Mesenchymal stem cell (in vitro differentiated cells and primary cell): ENCODE measurements at regions not wholly inside any gene's neighbourhood (a gene's known extent, or its start where the extent isn't known, plus 50 kb on each side); places are given as distances from the start of the nearest gene placed in this dataset.

Source experiments
- DNase-seq: peaks from one replicate; pipeline ENCODE4 v3.0.0-alpha.2; 2013
- H2AFZ ChIP-seq: one replicate; pipeline ENCODE4 v1.6.1; 2013; ENCODE audit warnings: low read depth, mild to moderate bottlenecking, control low read depth, inconsistent platforms, low read length, moderate library complexity
- H2AK5ac ChIP-seq: 2 replicates; pipeline ENCODE4 v1.6.1; 2013; ENCODE audit warnings: low read length, moderate library complexity, mild to moderate bottlenecking, inconsistent platforms; ENCODE audit not compliant: severe bottlenecking
- H2BK120ac ChIP-seq: one replicate; pipeline ENCODE4 v1.6.1; 2013; ENCODE audit warnings: low read depth, mild to moderate bottlenecking, inconsistent platforms, low read length, moderate library complexity
- H2BK12ac ChIP-seq, 2 experiments: one replicate each; pipeline ENCODE4 v1.6.1; 2013; ENCODE audit warnings: inconsistent platforms in 2 of 2, low read length in 2 of 2, mild to moderate bottlenecking in 2 of 2, moderate library complexity in 2 of 2, control low read depth in 1 of 2
- H2BK15ac ChIP-seq: one replicate; pipeline ENCODE4 v1.6.1; 2013; ENCODE audit warnings: mild to moderate bottlenecking, low read depth, inconsistent platforms; ENCODE audit not compliant: poor library complexity, severe bottlenecking
- H2BK5ac ChIP-seq: 2 replicates; pipeline ENCODE4 v1.6.1; 2013; ENCODE audit warnings: low read depth, mild to moderate bottlenecking, low read length, control low read depth, inconsistent platforms; ENCODE audit not compliant: poor library complexity, severe bottlenecking
- H3K14ac ChIP-seq, 2 experiments: one replicate each; pipeline ENCODE4 v1.6.1; 2013; ENCODE audit warnings: inconsistent platforms in 2 of 2, low read length in 2 of 2, control low read depth in 1 of 2, mild to moderate bottlenecking in 1 of 2, moderate library complexity in 1 of 2
- H3K18ac ChIP-seq, 2 experiments: one replicate each; pipeline ENCODE4 v1.6.1; 2013; ENCODE audit warnings: inconsistent platforms in 2 of 2, low read length in 2 of 2, control low read depth in 1 of 2, low read depth in 1 of 2, mild to moderate bottlenecking in 1 of 2
- H3K23ac ChIP-seq, 2 experiments: one replicate each; pipeline ENCODE4 v1.6.1; 2013; ENCODE audit warnings: inconsistent platforms in 2 of 2, low read length in 2 of 2, mild to moderate bottlenecking in 2 of 2, moderate library complexity in 2 of 2, control low read depth in 1 of 2
- H3K27ac ChIP-seq: 2 replicates; pipeline ENCODE4 v1.5.1; 2013; ENCODE audit warnings: mild to moderate bottlenecking, moderate library complexity, low read length, control low read depth, inconsistent platforms; ENCODE audit not compliant: poor library complexity, severe bottlenecking
- H3K27me3 ChIP-seq, 2 experiments: 2 replicates each; pipeline versions ENCODE4 v1.6.1 to v1.7.0; 2013; ENCODE audit warnings: low read length in 2 of 2, mild to moderate bottlenecking in 2 of 2, moderate library complexity in 2 of 2, control low read depth in 1 of 2, inconsistent platforms in 1 of 2; ENCODE audit not compliant: control insufficient read depth in 1 of 2, insufficient read depth in 1 of 2
- H3K36me3 ChIP-seq, 2 experiments: 2 replicates each; pipeline versions ENCODE4 v1.6.1 to v1.7.0; 2013; ENCODE audit warnings: low read length in 2 of 2, control low read depth in 1 of 2, inconsistent platforms in 1 of 2, low read depth in 1 of 2, mild to moderate bottlenecking in 1 of 2; ENCODE audit not compliant: insufficient read depth in 2 of 2, control insufficient read depth in 1 of 2
- H3K4ac ChIP-seq, 2 experiments: one replicate each; pipeline ENCODE4 v1.6.1; 2013; ENCODE audit warnings: inconsistent platforms in 2 of 2, low read length in 2 of 2, mild to moderate bottlenecking in 2 of 2, moderate library complexity in 2 of 2, control low read depth in 1 of 2, low read depth in 1 of 2
- H3K4me1 ChIP-seq: 2 replicates; pipeline ENCODE4 v1.6.1; 2013; ENCODE audit warnings: low read depth, low read length, control low read depth; ENCODE audit not compliant: control insufficient read depth, insufficient read depth
- H3K4me2 ChIP-seq: 2 replicates; pipeline ENCODE4 v1.6.1; 2013; ENCODE audit warnings: low read length, mild to moderate bottlenecking, inconsistent platforms; ENCODE audit not compliant: poor library complexity, severe bottlenecking
- H3K4me3 ChIP-seq, 2 experiments: 2 replicates each; pipeline versions ENCODE4 v1.5.1 to v1.7.0; 2013; ENCODE audit warnings: low read length in 2 of 2, mild to moderate bottlenecking in 2 of 2, control low read depth in 1 of 2, low read depth in 1 of 2; ENCODE audit not compliant: insufficient read depth in 1 of 2
- H3K79me1 ChIP-seq: replicated peaks from 2 replicates; pipeline ENCODE4 v1.6.1; 2013; ENCODE audit warnings: mild to moderate bottlenecking, control low read depth, low read length, inconsistent platforms; ENCODE audit not compliant: poor library complexity, severe bottlenecking
- H3K9ac ChIP-seq: 2 replicates; pipeline ENCODE4 v1.7.0; 2013; ENCODE audit warnings: mild to moderate bottlenecking, low read length, moderate library complexity
- H3K9me3 ChIP-seq: 2 replicates; pipeline ENCODE4 v1.7.0; 2013; ENCODE audit warnings: mild to moderate bottlenecking, low read length; ENCODE audit not compliant: control insufficient read depth
- H4K8ac ChIP-seq: one replicate; pipeline ENCODE4 v1.6.1; 2013; ENCODE audit warnings: inconsistent platforms, mild to moderate bottlenecking, low read length, moderate library complexity
- H4K91ac ChIP-seq: one replicate; pipeline ENCODE4 v1.6.1; 2013; ENCODE audit warnings: mild to moderate bottlenecking, low read length, inconsistent platforms
- WGBS: methylation state at CpG from one replicate; pipeline ENCODE4 v1.1.7; 2013; ENCODE audit warnings: mixed read lengths; 5-methylcytosine and 5-hydroxymethylcytosine counted together

DNA sequence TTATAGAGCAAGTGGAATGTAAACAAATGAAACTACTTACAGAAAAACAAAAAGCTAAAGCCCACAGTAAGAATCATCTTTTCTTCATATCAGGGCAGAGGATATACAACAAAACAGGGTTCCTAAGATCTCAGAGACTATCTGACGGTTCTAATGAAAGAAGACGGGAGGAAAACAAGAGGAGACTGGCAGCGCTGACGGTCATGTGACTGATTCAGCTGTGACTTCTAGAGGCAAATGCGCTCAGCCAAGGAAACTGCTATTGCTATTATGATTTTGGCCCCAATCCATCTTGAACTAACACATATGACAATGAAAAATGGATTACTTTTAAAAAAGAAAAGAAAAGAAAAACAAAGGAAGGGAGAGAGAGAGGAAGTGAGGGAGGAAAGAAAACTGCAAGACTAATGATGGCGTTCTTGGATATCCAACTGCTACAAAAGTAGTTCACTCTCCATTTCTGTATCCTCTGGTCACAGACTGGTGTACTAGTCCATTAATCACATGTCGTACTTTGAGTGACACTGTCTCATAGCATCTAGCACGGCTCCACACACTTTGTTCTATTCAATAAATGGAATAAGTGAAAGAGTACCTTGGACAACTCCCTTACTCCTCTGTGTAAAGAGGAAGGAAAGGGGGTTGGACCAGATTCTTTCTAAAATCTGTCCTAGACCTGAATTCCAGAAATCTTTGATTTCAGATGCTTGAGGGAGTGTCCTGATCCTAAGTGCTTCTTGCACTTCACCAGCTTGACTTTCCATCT, 119.3 kb downstream of the DAD1 start:
- no peak overlapping the region for H2BK15ac ChIP-seq
- H3K27ac ChIP-seq, result no peak overlapping the region
- peak overlapping the region in 1 of 2 experiments; percentile 14 for H3K18ac ChIP-seq
- peak overlapping the region in 1 of 2 experiments; percentile 9 for H3K4ac ChIP-seq
- H4K8ac ChIP-seq, result no peak overlapping the region
- H3K9ac ChIP-seq, result no peak overlapping the region
- no peaks in the 10 kb centered on the region for H3K36me3 ChIP-seq
- WGBS, result 84% methylated on average over 7 of the region's 8 CpGs
- H2BK5ac ChIP-seq, result no peak overlapping the region
- H3K23ac ChIP-seq, result no peak overlapping the region
- no peaks in the 10 kb centered on the region for H3K79me1 ChIP-seq
- no peak for DNase-seq
- peaks cover 0 to 29% of the 10 kb centered on the region in 2 experiments for H3K27me3 ChIP-seq
- H3K4me3 ChIP-seq, result no peak overlapping the region
- no peak overlapping the region for H3K4me2 ChIP-seq
- no peaks in the 10 kb centered on the region for H3K9me3 ChIP-seq
- no peak overlapping the region for H2AFZ ChIP-seq
- H3K4me1 ChIP-seq, result peaks cover 7% of the 10 kb centered on the region
- H2BK120ac ChIP-seq, result no peak overlapping the region
- no peak overlapping the region for H3K14ac ChIP-seq
- no peak overlapping the region for H2AK5ac ChIP-seq
- H2BK12ac ChIP-seq, result no peak overlapping the region
- H4K91ac ChIP-seq, result no peak overlapping the region

DNA sequence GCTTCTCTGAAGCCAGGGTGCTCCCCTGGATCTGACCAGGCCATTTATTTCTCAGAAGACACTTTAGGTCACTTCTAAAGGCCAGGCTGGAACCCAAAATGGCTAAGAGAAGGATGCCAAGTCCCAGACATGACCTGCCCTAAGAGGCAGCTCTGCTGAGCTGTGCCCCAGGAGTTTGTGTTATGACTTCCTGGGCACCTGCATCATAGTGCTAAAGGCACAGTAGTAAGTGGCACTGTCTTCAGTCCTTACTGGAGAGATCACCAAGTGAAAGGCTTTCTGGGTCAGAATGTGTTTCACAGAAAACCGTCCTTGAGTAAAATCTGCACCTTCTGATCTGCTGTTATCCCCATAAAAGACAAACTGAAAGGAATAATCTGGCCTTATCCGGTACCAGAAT, 120.2 kb downstream of the DAD1 start:
- Histone ChIP-seq H3K18ac (no peak overlapping the region), H3K4me2 (no peak overlapping the region), H3K14ac (no peak overlapping the region), H2BK120ac (no peak overlapping the region), H3K79me1 (no peaks in the 10 kb centered on the region), H2BK12ac (no peak overlapping the region), H3K36me3 (no peaks in the 10 kb centered on the region), H2AFZ (no peak overlapping the region), H3K4ac (no peak overlapping the region), H3K23ac (no peak overlapping the region), H3K4me3 (no peak overlapping the region), H3K9me3 (no peaks in the 10 kb centered on the region), H2AK5ac (no peak overlapping the region), H3K27me3 (peaks cover 0 to 29% of the 10 kb centered on the region in 2 experiments), H4K91ac (no peak overlapping the region), H3K9ac (no peak overlapping the region), H4K8ac (no peak overlapping the region), H2BK5ac (no peak overlapping the region), H3K4me1 (peaks cover 8% of the 10 kb centered on the region), H3K27ac (no peak overlapping the region), H2BK15ac (peak overlapping the region; percentile 2)
- DNase-seq, result no peak
- WGBS, result 97% methylated on average over 2 of the region's 2 CpGs

DNA sequence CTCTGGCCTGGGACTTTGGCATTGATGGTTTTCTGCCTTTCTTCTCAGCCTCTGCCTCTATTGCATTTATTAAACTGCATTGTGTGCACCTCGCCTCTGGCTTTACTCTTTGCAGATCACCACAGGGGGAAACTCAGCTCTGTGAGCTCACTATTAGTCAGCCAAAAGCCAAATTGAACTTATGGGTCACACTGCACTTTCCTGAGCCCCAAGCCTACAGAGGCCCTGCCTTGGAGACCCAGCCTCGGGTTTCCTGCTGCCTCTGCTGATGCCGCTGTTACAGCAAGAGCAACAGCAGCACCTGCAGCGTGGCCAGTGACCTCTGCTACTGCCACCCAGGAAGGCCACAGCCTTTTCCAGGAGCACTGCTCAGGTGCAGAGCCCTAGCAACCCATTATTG, 122.5 kb downstream of the DAD1 start:
- Histone ChIP-seq H3K4ac (peak overlapping the region in 1 of 2 experiments; percentile 37), H2BK120ac (no peak overlapping the region), H3K27me3 (peaks cover 0 to 17% of the 10 kb centered on the region in 2 experiments), H3K4me3 (peak overlapping the region in 1 of 2 experiments; percentile 23), H3K9me3 (no peaks in the 10 kb centered on the region), H3K4me2 (no peak overlapping the region), H3K27ac (no peak overlapping the region), H3K4me1 (peaks cover 7% of the 10 kb centered on the region), H2AFZ (no peak overlapping the region), H3K79me1 (no peaks in the 10 kb centered on the region), H3K36me3 (no peaks in the 10 kb centered on the region), H3K14ac (no peak overlapping the region), H2BK12ac (no peak overlapping the region), H3K9ac (no peak overlapping the region), H2BK5ac (no peak overlapping the region), H2AK5ac (no peak overlapping the region), H2BK15ac (no peak overlapping the region), H4K8ac (no peak overlapping the region), H3K23ac (no peak overlapping the region), H4K91ac (peak overlapping the region; percentile 44), H3K18ac (peak overlapping the region in 1 of 2 experiments; percentile 52)
- DNase-seq, result no peak
- WGBS, result 66% methylated on average over 4 of the region's 4 CpGs

DNA sequence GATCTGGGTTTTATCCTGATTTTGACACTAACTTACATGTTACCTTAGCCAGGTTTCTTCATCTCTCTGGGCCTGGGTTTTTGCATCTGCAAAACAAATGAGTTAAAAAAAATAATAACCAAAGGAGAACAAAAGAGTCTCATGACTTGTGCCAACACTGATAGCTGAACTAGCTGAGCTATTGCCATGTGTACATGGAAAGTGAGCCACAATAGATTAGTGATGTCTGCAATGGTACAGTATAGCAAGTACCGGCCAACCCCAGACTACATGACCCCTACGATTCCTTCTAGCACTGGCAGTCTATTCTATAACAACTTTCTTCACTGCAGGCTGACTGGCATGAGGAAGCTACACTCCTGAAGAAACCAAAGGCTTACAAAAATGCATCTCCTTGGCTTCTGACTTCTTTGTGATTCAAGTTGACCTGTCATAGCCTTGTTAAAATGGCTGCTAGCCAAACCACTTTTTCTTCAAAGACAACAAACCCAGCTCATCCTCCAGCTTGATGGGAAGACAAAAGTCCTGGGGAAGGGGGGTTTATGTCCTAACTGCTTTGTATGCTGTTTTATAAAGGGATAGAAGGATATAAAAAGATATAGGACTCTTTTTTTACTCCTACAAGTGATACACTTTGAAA, 123.7 kb downstream of the DAD1 start:
- Histone ChIP-seq H2BK15ac (no peak overlapping the region), H3K79me1 (no peaks in the 10 kb centered on the region), H3K9me3 (no peaks in the 10 kb centered on the region), H3K36me3 (no peaks in the 10 kb centered on the region), H3K4me2 (no peak overlapping the region), H3K27me3 (peaks cover 0 to 11% of the 10 kb centered on the region in 2 experiments), H2BK120ac (no peak overlapping the region), H4K8ac (no peak overlapping the region), H3K4me3 (no peak overlapping the region), H3K14ac (no peak overlapping the region), H3K23ac (no peak overlapping the region), H3K4me1 (peaks cover 7% of the 10 kb centered on the region), H4K91ac (no peak overlapping the region), H2BK5ac (no peak overlapping the region), H2AK5ac (no peak overlapping the region), H2BK12ac (no peak overlapping the region), H3K4ac (no peak overlapping the region), H3K9ac (no peak overlapping the region), H3K27ac (no peak overlapping the region), H3K18ac (no peak overlapping the region), H2AFZ (no peak overlapping the region)
- no peak for DNase-seq
- WGBS, result 90% methylated on average over 2 of the region's 2 CpGs
